Endothelial cell (in vitro differentiated cells): ENCODE measurements at regions not wholly inside any gene's neighbourhood (a gene's known extent, or its start where the extent isn't known, plus 50 kb on each side); places are given as distances from the start of the nearest gene placed in this dataset.

Experiments
- DNase-seq: peaks from one replicate; pipeline ENCODE4 v3.0.0; 2021; ENCODE audit warnings: low spot score
- H3K27ac Mint-ChIP-seq: one replicate; pipeline ENCODE4 v1.8.0; 2021; ENCODE audit warnings: mixed read lengths, inconsistent platforms; ENCODE audit not compliant: unreplicated experiment
- H3K27me3 Mint-ChIP-seq: one replicate; pipeline ENCODE4 v1.8.0; 2021; ENCODE audit warnings: mild to moderate bottlenecking, moderate library complexity, mixed read lengths, inconsistent platforms; ENCODE audit not compliant: unreplicated experiment
- H3K36me3 Mint-ChIP-seq: one replicate; pipeline ENCODE4 v1.8.0; 2021; ENCODE audit warnings: mild to moderate bottlenecking, low read depth, mixed read lengths, inconsistent platforms; ENCODE audit not compliant: unreplicated experiment
- H3K4me1 Mint-ChIP-seq: one replicate; pipeline ENCODE4 v1.8.0; 2021; ENCODE audit warnings: mild to moderate bottlenecking, mixed read lengths, inconsistent platforms; ENCODE audit not compliant: unreplicated experiment
- H3K4me3 Mint-ChIP-seq: one replicate; pipeline ENCODE4 v1.8.0; 2021; ENCODE audit warnings: mild to moderate bottlenecking, mixed read lengths, inconsistent platforms; ENCODE audit not compliant: unreplicated experiment
- H3K9me3 Mint-ChIP-seq: one replicate; pipeline ENCODE4 v1.8.0; 2021; ENCODE audit warnings: mixed read lengths, inconsistent platforms; ENCODE audit not compliant: unreplicated experiment
- TF ChIP-seq, protein P1 (sequence below): fragments of 200-600 bp; sonication (generic); IDR thresholded peaks from one replicate; pipeline ENCODE4 v1.5.0; 2021; ENCODE audit warnings: antibody characterized with exemption; ENCODE audit not compliant: unreplicated experiment

DNA sequence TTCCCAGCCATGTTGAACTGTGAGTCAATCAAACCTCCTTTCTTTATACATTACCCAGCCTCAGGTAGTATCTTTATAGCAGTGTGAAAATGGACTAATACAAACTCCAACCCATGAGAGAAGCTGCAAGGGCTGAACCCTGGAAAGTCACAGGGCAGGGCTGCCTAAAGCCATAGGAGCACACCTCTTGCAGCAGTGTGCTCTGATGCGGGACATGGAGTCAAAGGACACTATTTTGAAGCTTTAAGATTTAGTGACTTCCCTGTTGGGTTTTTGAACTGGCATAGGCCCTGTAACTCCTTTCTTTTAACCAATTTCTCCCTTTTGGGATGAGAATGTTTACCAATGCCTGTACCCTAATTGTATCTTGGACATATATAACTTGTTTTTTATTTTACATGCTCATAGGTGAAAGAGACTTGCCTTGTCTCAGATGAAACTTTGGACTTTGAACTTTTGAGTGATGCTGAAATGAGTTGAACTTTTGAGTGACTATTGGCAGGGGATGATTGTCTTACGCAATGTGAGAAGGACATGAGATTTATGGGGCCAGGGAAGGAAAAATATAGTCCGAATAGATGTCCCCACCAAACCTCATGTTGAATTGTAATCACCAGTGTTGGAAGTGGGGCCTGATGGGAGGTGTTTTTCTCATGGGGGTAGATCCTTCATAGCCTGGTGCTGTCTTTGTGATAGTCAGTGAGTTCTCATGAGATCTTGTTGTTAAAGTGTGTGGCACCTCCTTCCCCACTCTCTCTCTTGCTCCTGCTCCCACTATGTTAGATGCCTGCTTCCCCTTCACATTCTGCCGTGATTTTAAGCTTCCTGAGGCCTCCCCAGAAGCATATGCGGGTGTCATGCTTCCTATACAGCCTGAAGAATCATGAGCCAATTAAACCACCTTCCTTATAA lies 159.5 kb upstream of the SPEF2 start:
- Mint-ChIP-seq H3K4me1 (no peaks in the 10 kb centered on the region), H3K36me3 (no peaks in the 10 kb centered on the region), H3K9me3 (no peaks in the 10 kb centered on the region), H3K27me3 (no peaks in the 10 kb centered on the region), H3K27ac (no peak overlapping the region), H3K4me3 (no peak overlapping the region)
- TF ChIP-seq, protein P1, sequence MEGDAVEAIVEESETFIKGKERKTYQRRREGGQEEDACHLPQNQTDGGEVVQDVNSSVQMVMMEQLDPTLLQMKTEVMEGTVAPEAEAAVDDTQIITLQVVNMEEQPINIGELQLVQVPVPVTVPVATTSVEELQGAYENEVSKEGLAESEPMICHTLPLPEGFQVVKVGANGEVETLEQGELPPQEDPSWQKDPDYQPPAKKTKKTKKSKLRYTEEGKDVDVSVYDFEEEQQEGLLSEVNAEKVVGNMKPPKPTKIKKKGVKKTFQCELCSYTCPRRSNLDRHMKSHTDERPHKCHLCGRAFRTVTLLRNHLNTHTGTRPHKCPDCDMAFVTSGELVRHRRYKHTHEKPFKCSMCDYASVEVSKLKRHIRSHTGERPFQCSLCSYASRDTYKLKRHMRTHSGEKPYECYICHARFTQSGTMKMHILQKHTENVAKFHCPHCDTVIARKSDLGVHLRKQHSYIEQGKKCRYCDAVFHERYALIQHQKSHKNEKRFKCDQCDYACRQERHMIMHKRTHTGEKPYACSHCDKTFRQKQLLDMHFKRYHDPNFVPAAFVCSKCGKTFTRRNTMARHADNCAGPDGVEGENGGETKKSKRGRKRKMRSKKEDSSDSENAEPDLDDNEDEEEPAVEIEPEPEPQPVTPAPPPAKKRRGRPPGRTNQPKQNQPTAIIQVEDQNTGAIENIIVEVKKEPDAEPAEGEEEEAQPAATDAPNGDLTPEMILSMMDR: no peak
- DNase-seq: no peak

DNA sequence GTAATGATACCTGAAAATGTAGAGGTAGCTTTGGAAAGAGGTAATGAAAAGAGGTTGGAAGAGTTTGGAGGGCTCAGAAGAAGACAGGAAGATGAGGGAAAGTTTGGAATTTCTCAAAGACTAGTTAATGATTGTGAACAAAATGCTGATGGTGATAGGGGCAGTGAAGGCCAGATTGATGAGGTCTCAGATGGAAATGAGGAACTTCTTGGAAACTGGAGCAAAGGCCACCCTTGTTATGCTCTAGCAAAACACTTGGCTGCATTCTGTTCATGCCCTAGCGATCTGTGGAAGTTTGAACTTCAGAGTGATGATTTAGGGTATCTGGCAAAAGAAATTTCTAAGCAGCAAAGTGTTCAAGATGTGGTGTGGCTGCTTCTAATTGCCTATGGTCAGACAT lies 161.2 kb upstream of the SPEF2 start:
- no peaks in the 10 kb centered on the region for H3K4me1 Mint-ChIP-seq
- TF ChIP-seq, protein P1: no peak
- no peaks in the 10 kb centered on the region for H3K27me3 Mint-ChIP-seq
- H3K36me3 Mint-ChIP-seq: no peaks in the 10 kb centered on the region
- DNase-seq: no peak
- H3K27ac Mint-ChIP-seq: no peak overlapping the region
- H3K4me3 Mint-ChIP-seq: no peak overlapping the region
- no peaks in the 10 kb centered on the region for H3K9me3 Mint-ChIP-seq

DNA sequence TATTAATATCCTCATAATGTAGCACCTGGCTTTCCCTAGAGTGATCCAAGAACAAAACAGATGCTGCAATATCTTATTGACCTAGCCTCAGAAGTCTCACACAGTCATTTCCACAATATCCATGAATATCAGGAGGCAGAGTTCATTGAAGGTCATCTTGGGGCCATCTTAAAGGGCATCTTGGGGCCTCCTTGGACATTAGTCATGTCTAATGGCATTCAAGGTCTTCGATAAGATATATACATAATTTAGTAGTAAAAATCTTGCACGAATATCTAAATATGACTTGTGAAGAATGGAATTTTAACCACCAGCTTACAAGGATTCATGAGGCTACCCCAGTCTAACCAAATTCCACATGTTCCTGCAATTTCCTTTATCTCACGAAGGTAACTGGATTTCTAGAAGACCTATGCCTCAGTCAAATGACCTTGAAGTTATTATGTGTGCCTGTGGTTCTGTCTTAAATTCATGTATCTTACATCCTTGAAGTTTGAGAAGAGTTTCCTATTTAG lies 163.6 kb upstream of the SPEF2 start:
- Mint-ChIP-seq H3K4me3 (no peak overlapping the region), H3K9me3 (no peaks in the 10 kb centered on the region), H3K27me3 (no peaks in the 10 kb centered on the region), H3K36me3 (no peaks in the 10 kb centered on the region), H3K4me1 (no peaks in the 10 kb centered on the region), H3K27ac (no peak overlapping the region)
- DNase-seq: no peak
- TF ChIP-seq, protein P1: no peak

DNA sequence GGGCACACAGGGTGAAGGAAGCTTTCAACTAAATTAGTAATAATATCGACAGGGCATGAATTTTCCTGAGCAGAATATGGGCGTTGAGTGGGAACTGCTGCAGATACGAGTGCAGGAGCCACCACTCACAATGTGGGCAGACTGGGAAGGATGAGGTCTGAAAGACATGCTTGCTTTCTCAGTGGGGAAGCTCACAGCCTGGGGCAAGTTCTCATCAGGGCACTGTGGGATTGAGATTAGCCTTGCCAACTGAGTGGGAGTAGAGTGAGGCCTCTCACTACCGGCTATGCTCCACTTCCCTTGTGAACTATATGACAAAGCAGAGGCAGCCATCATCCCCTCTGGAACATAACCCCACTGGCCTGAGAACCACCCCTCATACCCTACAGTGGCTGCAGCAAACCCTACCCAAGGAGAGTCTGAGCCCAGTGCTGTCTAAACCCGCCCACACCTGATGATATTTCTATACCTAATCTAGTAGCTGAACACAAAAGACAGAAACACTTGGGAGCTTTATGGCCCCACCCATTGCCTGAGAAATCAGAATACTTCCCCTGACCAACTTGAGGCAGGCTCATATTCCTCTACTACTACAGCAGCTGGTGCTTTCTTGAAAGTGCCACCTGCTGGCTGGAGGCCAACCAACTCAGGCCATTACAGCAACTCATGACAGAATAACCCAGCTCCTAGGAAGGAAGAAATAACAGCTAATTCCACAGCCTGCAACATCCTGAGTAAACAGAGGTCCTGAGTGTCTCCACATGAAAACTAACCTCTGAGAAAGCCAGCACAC lies 173.7 kb upstream of the SPEF2 start:
- Mint-ChIP-seq H3K27me3 (no peaks in the 10 kb centered on the region), H3K9me3 (no peaks in the 10 kb centered on the region), H3K4me1 (no peaks in the 10 kb centered on the region), H3K36me3 (no peaks in the 10 kb centered on the region), H3K27ac (no peak overlapping the region), H3K4me3 (no peak overlapping the region)
- DNase-seq: no peak
- TF ChIP-seq, protein P1: no peak
